22Rv1 (cell line): ENCODE measurements at regions not wholly inside any gene's neighbourhood (a gene's known extent, or its start where the extent isn't known, plus 50 kb on each side); places are given as distances from the start of the nearest gene placed in this dataset.

ENCODE experiments used
- ZFX ChIP-seq: fragments of 450-650 bp; IDR thresholded peaks from 2 replicates; pipeline ENCODE4 v1.6.1; 2017; ENCODE audit warnings: antibody characterized with exemption, borderline replicate concordance
- TF ChIP-seq, protein P1 (sequence below): fragments of 450-650 bp; IDR thresholded peaks from 2 replicates; pipeline ENCODE4 v1.5.1; 2017; ENCODE audit warnings: mild to moderate bottlenecking

DNA sequence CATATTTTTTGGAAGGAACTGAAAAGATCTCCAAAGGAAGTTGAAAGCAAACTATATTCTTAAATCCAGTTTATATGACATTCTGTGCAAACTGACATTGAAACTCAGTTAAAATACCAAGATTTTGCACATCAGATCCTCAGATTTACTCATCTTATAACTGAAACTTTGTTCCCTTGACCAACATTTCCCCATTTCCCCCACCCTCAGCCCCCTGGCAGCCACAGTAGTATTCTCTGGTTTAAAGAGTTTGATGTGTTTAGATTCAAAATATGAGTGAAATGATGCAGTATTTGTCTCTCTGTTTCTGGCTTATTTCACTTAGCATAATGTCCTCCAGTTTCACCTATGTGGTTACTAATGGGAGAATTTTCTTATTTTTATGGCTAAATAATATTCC is 99.2 kb upstream of the ITGA4 start:
- TF ChIP-seq, protein P1, sequence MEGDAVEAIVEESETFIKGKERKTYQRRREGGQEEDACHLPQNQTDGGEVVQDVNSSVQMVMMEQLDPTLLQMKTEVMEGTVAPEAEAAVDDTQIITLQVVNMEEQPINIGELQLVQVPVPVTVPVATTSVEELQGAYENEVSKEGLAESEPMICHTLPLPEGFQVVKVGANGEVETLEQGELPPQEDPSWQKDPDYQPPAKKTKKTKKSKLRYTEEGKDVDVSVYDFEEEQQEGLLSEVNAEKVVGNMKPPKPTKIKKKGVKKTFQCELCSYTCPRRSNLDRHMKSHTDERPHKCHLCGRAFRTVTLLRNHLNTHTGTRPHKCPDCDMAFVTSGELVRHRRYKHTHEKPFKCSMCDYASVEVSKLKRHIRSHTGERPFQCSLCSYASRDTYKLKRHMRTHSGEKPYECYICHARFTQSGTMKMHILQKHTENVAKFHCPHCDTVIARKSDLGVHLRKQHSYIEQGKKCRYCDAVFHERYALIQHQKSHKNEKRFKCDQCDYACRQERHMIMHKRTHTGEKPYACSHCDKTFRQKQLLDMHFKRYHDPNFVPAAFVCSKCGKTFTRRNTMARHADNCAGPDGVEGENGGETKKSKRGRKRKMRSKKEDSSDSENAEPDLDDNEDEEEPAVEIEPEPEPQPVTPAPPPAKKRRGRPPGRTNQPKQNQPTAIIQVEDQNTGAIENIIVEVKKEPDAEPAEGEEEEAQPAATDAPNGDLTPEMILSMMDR = no peak
- TF ChIP-seq ZFX = no peak
